Sigmoid colon (tissue), 6 donors: ENCODE measurements at regions not wholly inside any gene's neighbourhood (a gene's known extent, or its start where the extent isn't known, plus 50 kb on each side); places are given as distances from the start of the nearest gene placed in this dataset.

Experiments
- DNase-seq: peaks from one replicate; pipeline ENCODE4 v3.0.0-alpha.2; 2019
- H3K27ac ChIP-seq, 4 donors: fragments of 200-600 bp; sonication (generic); one replicate each; pipeline ENCODE4 v1.5.1; 2016 to 2019; ENCODE audit warnings: mild to moderate bottlenecking in 1 of 4
- H3K27me3 ChIP-seq, 3 donors: fragments of 200-600 bp; sonication (generic); one replicate each; pipeline ENCODE4 v1.5.1; 2019; ENCODE audit warnings: mild to moderate bottlenecking in 1 of 3
- H3K36me3 ChIP-seq, 4 donors: fragments of 200-600 bp; sonication (generic); one replicate each; pipeline ENCODE4 v1.5.1; 2016 to 2019
- H3K4me1 ChIP-seq, 4 donors: fragments of 200-600 bp; sonication (generic); one replicate each; pipeline ENCODE4 v1.5.1; 2017 to 2019
- H3K4me3 ChIP-seq, 4 donors: fragments of 200-600 bp; sonication (generic); one replicate each; pipeline ENCODE4 v1.5.1; 2017 to 2019; ENCODE audit warnings: mild to moderate bottlenecking in 2 of 4, moderate library complexity in 1 of 4
- H3K9me3 ChIP-seq, 4 donors: fragments of 200-600 bp in 3 of 4; sonication (generic) in 3 of 4; one replicate each; pipeline versions ENCODE4 v1.5.1 to v1.6.1; 2013 to 2019
- CTCF ChIP-seq, 4 experiments: fragments of 450-650 bp in 3 of 4; fragments of 200-600 bp in 1 of 4; IDR thresholded peaks; one replicate each; pipeline ENCODE4 v1.5.1; 2016 to 2019; ENCODE audit warnings: antibody characterized with exemption in 4 of 4, mild to moderate bottlenecking in 3 of 4, moderate library complexity in 2 of 4
- EP300 ChIP-seq, 4 donors: sonication (generic); formaldehyde crosslinking; IDR thresholded peaks; one replicate each; pipeline ENCODE4 v1.6.1; 2017; ENCODE audit warnings: antibody characterized with exemption in 4 of 4
- POLR2A ChIP-seq, 2 donors: fragments of 450-650 bp; IDR thresholded peaks; one replicate each; pipeline ENCODE4 v1.6.1; 2016; ENCODE audit warnings: antibody characterized with exemption in 2 of 2, mild to moderate bottlenecking in 2 of 2, moderate library complexity in 2 of 2
- POLR2AphosphoS5 ChIP-seq, 4 donors: sonication (generic); formaldehyde crosslinking; IDR thresholded peaks; one replicate each; pipeline ENCODE4 v1.6.1; 2017; ENCODE audit warnings: antibody characterized with exemption in 4 of 4
- WGBS, 2 donors: extraction: QIAGEN DNeasy Blood & Tissue Kit; methylation state at CpG; one replicate each; pipeline ENCODE4 v1.1.7; 2013; 5-methylcytosine and 5-hydroxymethylcytosine counted together
- intact Hi-C: fragments of 100-400 bp; cut with DNase I; formaldehyde crosslinking; loops from one replicate; pipeline ENCODE4 v1.15.1; 2023
- donor health status: healthy with polysubstance abuse.
- donor health status: healthy.

- Histone ChIP-seq H3K9me3 (no peaks in the 10 kb centered on the region), H3K4me3 (no peak overlapping the region), H3K36me3 (no peaks in the 10 kb centered on the region), H3K27ac (no peak overlapping the region), H3K27me3 (no peaks in the 10 kb centered on the region), H3K4me1 (no peaks in the 10 kb centered on the region)
- TF ChIP-seq POLR2A (IDR thresholded peaks at IDR 0.05) (no peak), POLR2AphosphoS5 (IDR thresholded peaks at IDR 0.05) (no peak), EP300 (IDR thresholded peaks at IDR 0.05) (no peak), CTCF (IDR thresholded peaks at IDR 0.05) (no peak)
- 94% methylated on average over 9 of the region's 9 CpGs for WGBS, 2 donors
- no peak for DNase-seq
- intact Hi-C loops = no loop called here
Measured at GRCh38 chr4:187192266-187192665, 468.6 kb upstream of the FAT1 start.

GRCh38 chr4:187193141-187193540, 469.5 kb upstream of the FAT1 start:
- TF ChIP-seq POLR2AphosphoS5 (IDR thresholded peaks at IDR 0.05) (no peak), POLR2A (IDR thresholded peaks at IDR 0.05) (no peak), EP300 (IDR thresholded peaks at IDR 0.05) (no peak), CTCF (IDR thresholded peaks at IDR 0.05) (no peak)
- WGBS, 2 donors = 71 to 86% methylated on average over 3 of the region's 3 CpGs
- H3K27ac ChIP-seq = no peak overlapping the region
- no peaks in the 10 kb centered on the region for H3K9me3 ChIP-seq
- H3K4me3 ChIP-seq = no peak overlapping the region
- DNase-seq = no peak
- H3K36me3 ChIP-seq = no peaks in the 10 kb centered on the region
- intact Hi-C loops = no loop called here
- no peaks in the 10 kb centered on the region for H3K4me1 ChIP-seq
- H3K27me3 ChIP-seq = no peaks in the 10 kb centered on the region

- TF ChIP-seq POLR2A (IDR thresholded peaks at IDR 0.05) (no peak), POLR2AphosphoS5 (IDR thresholded peaks at IDR 0.05) (no peak), CTCF (IDR thresholded peaks at IDR 0.05) (no peak), EP300 (IDR thresholded peaks at IDR 0.05) (no peak)
- Histone ChIP-seq H3K27ac (no peak overlapping the region), H3K9me3 (peaks cover 0 to 5% (median 0%) of the 10 kb centered on the region in 4 donors), H3K4me3 (no peak overlapping the region), H3K27me3 (no peaks in the 10 kb centered on the region), H3K4me1 (peaks cover 0 to under 1% (median 0%) of the 10 kb centered on the region in 4 donors), H3K36me3 (no peaks in the 10 kb centered on the region)
- no peak for DNase-seq
- 72 to 74% methylated on average over 5 of the region's 5 CpGs for WGBS, 2 donors
- intact Hi-C loops = no loop called here
Measured at GRCh38 chr4:187204389-187204918, 480.8 kb upstream of the FAT1 start.

GRCh38 chr4:187207931-187208330, 484.3 kb upstream of the FAT1 start:
- no peak for DNase-seq
- TF ChIP-seq EP300 (IDR thresholded peaks at IDR 0.05) (no peak), POLR2A (IDR thresholded peaks at IDR 0.05) (no peak), CTCF (IDR thresholded peaks at IDR 0.05) (no peak), POLR2AphosphoS5 (IDR thresholded peaks at IDR 0.05) (no peak)
- Histone ChIP-seq H3K4me1 (peaks cover 0 to 8% (median 3%) of the 10 kb centered on the region in 4 donors), H3K27me3 (no peaks in the 10 kb centered on the region), H3K36me3 (no peaks in the 10 kb centered on the region), H3K9me3 (peaks cover 0 to 5% (median 0%) of the 10 kb centered on the region in 4 donors), H3K27ac (no peak overlapping the region), H3K4me3 (no peak overlapping the region)
- intact Hi-C loops = no loop called here
- 78 to 90% methylated on average over 3 of the region's 3 CpGs for WGBS, 2 donors

GRCh38 chr4:187208651-187209050, 485.0 kb upstream of the FAT1 start:
- Histone ChIP-seq H3K4me1 (peaks cover 0 to 9% (median 4%) of the 10 kb centered on the region in 4 donors), H3K36me3 (no peaks in the 10 kb centered on the region), H3K9me3 (peaks cover 0 to 5% (median 0%) of the 10 kb centered on the region in 4 donors), H3K4me3 (no peak overlapping the region), H3K27ac (no peak overlapping the region), H3K27me3 (no peaks in the 10 kb centered on the region)
- 76 to 79% methylated on average over 2 of the region's 2 CpGs for WGBS, 2 donors
- TF ChIP-seq POLR2AphosphoS5 (IDR thresholded peaks at IDR 0.05) (no peak), EP300 (IDR thresholded peaks at IDR 0.05) (no peak), CTCF (IDR thresholded peaks at IDR 0.05) (no peak), POLR2A (IDR thresholded peaks at IDR 0.05) (no peak)
- intact Hi-C loops = no loop called here
- DNase-seq = no peak
